GM23248 (cell line): ENCODE measurements at regions not wholly inside any gene's neighbourhood (a gene's known extent, or its start where the extent isn't known, plus 50 kb on each side); places are given as distances from the start of the nearest gene placed in this dataset.
A peak's percentile ranks its signal among the peaks of the same experiment; 100 is the strongest.

Experiments
- DNase-seq: peaks from one replicate; pipeline ENCODE4 v3.0.0-alpha.2; 2015
- H2AFZ ChIP-seq: fragments of 200-600 bp; sonication (generic); 2 replicates; pipeline ENCODE4 v1.6.1; 2016; ENCODE audit warnings: antibody characterized with exemption
- H3F3A ChIP-seq: fragments of 200-600 bp; sonication (generic); 2 replicates; pipeline ENCODE4 v1.6.1; 2016; ENCODE audit warnings: mild to moderate bottlenecking, antibody characterized with exemption, mixed run types; ENCODE audit not compliant: insufficient read depth
- H3K27ac ChIP-seq: fragments of 200-600 bp; sonication (generic); 2 replicates; pipeline ENCODE4 v1.5.1; 2016; ENCODE audit warnings: mild to moderate bottlenecking
- H3K27me3 ChIP-seq: fragments of 200-600 bp; sonication (generic); replicated peaks from 2 replicates; pipeline ENCODE4 v1.6.1; 2016; ENCODE audit warnings: mild to moderate bottlenecking; ENCODE audit not compliant: insufficient read depth
- H3K36me3 ChIP-seq: fragments of 200-600 bp; sonication (generic); 2 replicates; pipeline ENCODE4 v1.6.1; 2016; ENCODE audit warnings: low read depth, mild to moderate bottlenecking
- H3K4me1 ChIP-seq: fragments of 200-600 bp; sonication (generic); 2 replicates; pipeline ENCODE4 v1.6.1; 2016; ENCODE audit warnings: mild to moderate bottlenecking; ENCODE audit not compliant: insufficient read depth
- H3K4me2 ChIP-seq: fragments of 200-600 bp; sonication (generic); one replicate; pipeline ENCODE4 v1.6.1; 2016; ENCODE audit warnings: mild to moderate bottlenecking; ENCODE audit not compliant: unreplicated experiment
- H3K4me3 ChIP-seq: fragments of 200-600 bp; sonication (generic); 2 replicates; pipeline ENCODE4 v1.5.1; 2016; ENCODE audit warnings: mild to moderate bottlenecking
- H3K79me2 ChIP-seq: fragments of 200-600 bp; sonication (generic); 2 replicates; pipeline ENCODE4 v1.6.1; 2016; ENCODE audit warnings: mild to moderate bottlenecking; ENCODE audit not compliant: insufficient read depth
- H3K9ac ChIP-seq: fragments of 200-600 bp; sonication (generic); 2 replicates; pipeline ENCODE4 v1.6.1; 2016; ENCODE audit warnings: mild to moderate bottlenecking
- H3K9me2 ChIP-seq: fragments of 200-600 bp; sonication (generic); 2 replicates; pipeline ENCODE4 v1.6.1; 2016; ENCODE audit warnings: mixed run types, mild to moderate bottlenecking, moderate library complexity; ENCODE audit not compliant: insufficient read depth
- H3K9me3 ChIP-seq: fragments of 200-600 bp; sonication (generic); one replicate; pipeline ENCODE4 v1.6.1; 2017; ENCODE audit warnings: low read depth
- H4K20me1 ChIP-seq: fragments of 200-600 bp; sonication (generic); 2 replicates; pipeline ENCODE4 v1.6.0; 2016; ENCODE audit not compliant: insufficient read depth
- EZH2 ChIP-seq: fragments of 200-600 bp; sonication (generic); IDR thresholded peaks from 2 replicates; pipeline ENCODE4 v1.6.1; 2018; ENCODE audit warnings: antibody characterized with exemption, mild to moderate bottlenecking; ENCODE audit not compliant: insufficient read depth, poor library complexity, severe bottlenecking
- EZH2phosphoT487 ChIP-seq: fragments of 200-600 bp; sonication (generic); IDR thresholded peaks from 2 replicates; pipeline ENCODE4 v1.6.1; 2018; ENCODE audit warnings: antibody characterized with exemption, moderate library complexity, mild to moderate bottlenecking, low read depth; ENCODE audit not compliant: insufficient read depth
- WGBS, 2 experiments: methylation state at CpG; one replicate each; pipeline ENCODE4 v1.1.6; 2015 to 2017; ENCODE audit warnings: low lambda C conversion rate in 2 of 2, low coverage in 1 of 2; ENCODE audit errors: missing lambda C conversion rate in 2 of 2; 5-methylcytosine and 5-hydroxymethylcytosine counted together
- in situ Hi-C: fragments of 300-500 bp; cut with MboI; formaldehyde crosslinking; loops from 2 replicates; pipeline ENCODE4 v1.15.0; 2020

- Histone ChIP-seq H3F3A (no peaks in the 10 kb centered on the region), H3K36me3 (no peaks in the 10 kb centered on the region), H3K9ac (no peak overlapping the region), H3K9me3 (no peaks in the 10 kb centered on the region), H3K79me2 (no peaks in the 10 kb centered on the region), H2AFZ (no peak overlapping the region), H3K27me3 (no peaks in the 10 kb centered on the region), H3K9me2 (no peaks in the 10 kb centered on the region), H3K27ac (no peak overlapping the region), H3K4me3 (no peak overlapping the region), H3K4me2 (no peak overlapping the region), H4K20me1 (no peaks in the 10 kb centered on the region), H3K4me1 (no peaks in the 10 kb centered on the region)
- in situ Hi-C loops, result no loop called here
- WGBS, 2 experiments, result 48 to 59% methylated on average over 4 of the region's 4 CpGs
- no peak for TF ChIP-seq EZH2phosphoT487
- no peak for DNase-seq
Observed at GRCh38 chr15:47412802-47413201, 304.5 kb upstream of the SEMA6D start.

- H3K27ac ChIP-seq, result no peak overlapping the region
- no peak overlapping the region for H3K4me2 ChIP-seq
- TF ChIP-seq EZH2 (no peak), EZH2phosphoT487 (no peak)
- no peak overlapping the region for H3K4me3 ChIP-seq
- H3K4me1 ChIP-seq, result no peaks in the 10 kb centered on the region
- no peak overlapping the region for H3K9ac ChIP-seq
- in situ Hi-C loops, result no loop called here
- WGBS, 2 experiments, result 65 to 75% methylated on average over 2 of the region's 2 CpGs
- H3K79me2 ChIP-seq, result no peaks in the 10 kb centered on the region
- H2AFZ ChIP-seq, result no peak overlapping the region
- no peaks in the 10 kb centered on the region for H3K36me3 ChIP-seq
- no peaks in the 10 kb centered on the region for H3F3A ChIP-seq
- no peaks in the 10 kb centered on the region for H3K27me3 ChIP-seq
- no peaks in the 10 kb centered on the region for H4K20me1 ChIP-seq
- H3K9me2 ChIP-seq, result no peaks in the 10 kb centered on the region
- DNase-seq, result no peak
- no peaks in the 10 kb centered on the region for H3K9me3 ChIP-seq
Observed at GRCh38 chr15:47414207-47414606, 303.1 kb upstream of the SEMA6D start.

GRCh38 chr15:47415539-47415971 is 301.8 kb upstream of the SEMA6D start:
- no peak overlapping the region for H3K4me3 ChIP-seq
- no peak overlapping the region for H3K27ac ChIP-seq
- TF ChIP-seq EZH2, result no peak
- TF ChIP-seq EZH2phosphoT487, result no peak
- H3K9me2 ChIP-seq, result no peaks in the 10 kb centered on the region
- no peaks in the 10 kb centered on the region for H3K9me3 ChIP-seq
- H3K79me2 ChIP-seq, result no peaks in the 10 kb centered on the region
- H3K4me1 ChIP-seq, result no peaks in the 10 kb centered on the region
- H4K20me1 ChIP-seq, result no peaks in the 10 kb centered on the region
- 62 to 65% methylated on average over 1 of the region's 1 CpG for WGBS, 2 experiments
- in situ Hi-C loops, result no loop called here
- no peaks in the 10 kb centered on the region for H3K36me3 ChIP-seq
- no peak overlapping the region for H3K4me2 ChIP-seq
- peak; percentile 5 for DNase-seq
- no peak overlapping the region for H2AFZ ChIP-seq
- no peak overlapping the region for H3K9ac ChIP-seq
- H3K27me3 ChIP-seq, result no peaks in the 10 kb centered on the region
- H3F3A ChIP-seq, result no peaks in the 10 kb centered on the region

- peak; percentile 25 for DNase-seq
- Histone ChIP-seq H3K9me2 (no peaks in the 10 kb centered on the region), H3K36me3 (no peaks in the 10 kb centered on the region), H3K4me2 (no peak overlapping the region), H3K4me3 (no peak overlapping the region), H3F3A (no peaks in the 10 kb centered on the region), H3K9me3 (no peaks in the 10 kb centered on the region), H2AFZ (no peak overlapping the region), H3K4me1 (no peaks in the 10 kb centered on the region), H3K79me2 (no peaks in the 10 kb centered on the region), H3K27ac (no peak overlapping the region), H4K20me1 (no peaks in the 10 kb centered on the region), H3K9ac (no peak overlapping the region), H3K27me3 (no peaks in the 10 kb centered on the region)
- in situ Hi-C loops, result no loop called here
- TF ChIP-seq EZH2 (no peak), EZH2phosphoT487 (no peak)
- WGBS, 2 experiments, result 34 to 40% methylated on average over 1 of the region's 1 CpG
Observed at GRCh38 chr15:47422881-47423665, 294.2 kb upstream of the SEMA6D start.
